Ramos (cell line): ENCODE measurements at regions not wholly inside any gene's neighbourhood (a gene's known extent, or its start where the extent isn't known, plus 50 kb on each side); places are given as distances from the start of the nearest gene placed in this dataset.

Experiments
- in situ Hi-C: fragments of 300-500 bp; cut with MboI; formaldehyde crosslinking; loops from one replicate; pipeline ENCODE4 v1.14.3; 2022; ENCODE audit warnings: low sequenced_read_pairs; ENCODE audit not compliant: unreplicated experiment

- in situ Hi-C loops = loop anchor here (10.0 to 25.0 kb wide), 4 partner anchors 209 to 966 kb away; partner anchors contain the start of gene TRIB2
Observed at GRCh38 chr2:12045864-12046291, 299.4 kb downstream of the LPIN1 start.

- in situ Hi-C loops = loop anchor here (10.0 to 25.0 kb wide), 4 partner anchors 209 to 966 kb away; partner anchors contain the start of gene TRIB2
Observed at GRCh38 chr2:12046641-12047040, 300.2 kb downstream of the LPIN1 start.

DNA sequence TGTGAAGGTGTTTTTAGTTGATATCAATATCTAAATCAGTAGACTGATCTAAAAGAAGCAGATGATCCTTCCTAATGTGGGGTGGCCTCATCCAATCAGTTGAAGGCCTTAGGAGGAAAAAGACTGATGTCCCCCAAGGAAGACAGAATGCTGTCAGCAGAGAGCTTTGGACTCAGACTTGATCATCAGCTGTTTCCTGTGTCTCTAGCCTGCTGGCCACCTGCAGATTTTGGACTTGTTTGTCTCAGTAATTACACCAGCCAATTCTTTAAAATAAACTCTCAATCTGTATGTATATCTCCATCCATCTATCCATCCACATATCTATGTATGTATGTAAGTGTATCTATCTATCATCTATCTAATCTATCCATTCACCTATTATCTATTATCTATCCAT lies 301.3 kb downstream of the LPIN1 start:
- in situ Hi-C loops = loop anchor here (10.0 to 25.0 kb wide), 4 partner anchors 210 to 965 kb away; partner anchors contain the start of gene TRIB2

DNA sequence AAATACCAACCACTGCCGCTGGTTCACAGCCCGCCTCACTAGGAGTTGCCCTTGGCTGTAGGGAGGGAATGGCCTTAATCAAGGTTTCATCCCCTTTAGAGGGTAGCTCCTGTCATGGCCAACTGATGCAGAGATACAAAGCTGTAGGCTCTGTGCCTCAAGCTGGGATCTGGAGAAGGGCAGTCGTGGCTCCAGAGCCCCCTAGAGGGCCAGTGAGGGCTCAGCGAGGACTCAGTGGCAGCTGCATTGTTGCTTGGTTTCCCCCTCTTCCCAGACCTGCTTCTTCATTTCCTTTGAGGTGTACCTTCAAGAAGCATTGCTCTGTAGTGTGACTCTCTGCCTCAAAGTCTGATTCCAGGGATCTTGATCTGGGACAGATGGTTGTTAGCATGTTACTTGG lies 302.1 kb downstream of the LPIN1 start:
- in situ Hi-C loops = loop anchor here (10.0 to 25.0 kb wide), 4 partner anchors 211 to 964 kb away; partner anchors contain the start of gene TRIB2

- in situ Hi-C loops = no loop called here
Observed at GRCh38 chr2:12050396-12050795, 304.0 kb downstream of the LPIN1 start.

- in situ Hi-C loops = no loop called here
Observed at GRCh38 chr2:12051831-12052230, 305.4 kb downstream of the LPIN1 start.

- in situ Hi-C loops = no loop called here
Observed at GRCh38 chr2:12052796-12053195, 306.4 kb downstream of the LPIN1 start.

DNA sequence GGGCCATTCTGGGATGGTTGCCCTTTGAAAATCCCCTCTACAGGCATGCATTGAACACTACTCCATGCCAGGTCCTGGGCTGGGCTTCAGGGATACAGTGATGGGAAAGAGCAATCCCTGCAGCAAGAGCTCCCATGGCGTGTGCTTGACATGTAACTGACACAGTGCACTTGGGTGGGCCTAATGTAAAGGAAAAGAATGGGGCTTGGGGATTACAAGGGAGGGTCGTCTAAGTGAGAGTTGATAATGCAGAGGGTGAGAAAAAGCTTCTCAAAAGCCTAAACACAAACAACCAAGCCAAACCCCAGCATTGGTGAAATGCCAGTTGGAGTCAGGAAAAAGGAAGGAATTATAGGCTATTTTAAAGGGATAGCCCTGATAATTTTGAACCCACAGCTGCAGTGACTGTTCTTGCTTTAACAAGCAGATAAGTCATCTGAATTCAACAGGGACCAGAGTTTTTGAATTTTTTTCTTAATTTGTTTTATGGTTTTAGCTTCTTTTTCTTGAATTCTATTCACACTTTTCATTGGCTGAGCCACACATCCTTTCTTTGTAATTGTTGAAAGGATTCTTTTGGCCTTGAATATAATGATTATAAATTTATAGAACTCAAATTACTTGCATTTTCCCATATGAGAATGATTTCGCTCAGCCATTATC lies 308.7 kb downstream of the LPIN1 start:
- in situ Hi-C loops = no loop called here

- in situ Hi-C loops = no loop called here
Observed at GRCh38 chr2:12057436-12058166, 311.2 kb downstream of the LPIN1 start.

- in situ Hi-C loops = no loop called here
Observed at GRCh38 chr2:12059616-12060441, 313.4 kb downstream of the LPIN1 start.

DNA sequence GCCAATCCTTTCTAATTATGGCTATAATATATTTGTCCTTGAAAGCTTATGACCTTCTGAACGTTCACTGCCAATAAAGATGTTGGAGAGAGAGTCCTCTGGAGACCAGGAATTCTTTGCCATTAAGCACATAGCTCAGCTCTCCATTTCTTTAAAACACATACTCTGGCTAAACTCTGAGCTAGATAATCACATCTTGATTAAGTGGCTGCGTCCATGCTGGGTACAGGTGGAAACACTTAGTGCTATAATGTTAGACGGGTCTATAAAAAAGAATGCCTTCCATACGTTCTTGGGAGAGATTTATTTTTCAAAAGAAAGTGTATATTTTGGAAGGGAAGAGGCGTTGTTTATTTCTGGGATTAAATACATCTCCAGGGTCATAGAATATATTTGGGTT lies 314.5 kb downstream of the LPIN1 start:
- in situ Hi-C loops = no loop called here

DNA sequence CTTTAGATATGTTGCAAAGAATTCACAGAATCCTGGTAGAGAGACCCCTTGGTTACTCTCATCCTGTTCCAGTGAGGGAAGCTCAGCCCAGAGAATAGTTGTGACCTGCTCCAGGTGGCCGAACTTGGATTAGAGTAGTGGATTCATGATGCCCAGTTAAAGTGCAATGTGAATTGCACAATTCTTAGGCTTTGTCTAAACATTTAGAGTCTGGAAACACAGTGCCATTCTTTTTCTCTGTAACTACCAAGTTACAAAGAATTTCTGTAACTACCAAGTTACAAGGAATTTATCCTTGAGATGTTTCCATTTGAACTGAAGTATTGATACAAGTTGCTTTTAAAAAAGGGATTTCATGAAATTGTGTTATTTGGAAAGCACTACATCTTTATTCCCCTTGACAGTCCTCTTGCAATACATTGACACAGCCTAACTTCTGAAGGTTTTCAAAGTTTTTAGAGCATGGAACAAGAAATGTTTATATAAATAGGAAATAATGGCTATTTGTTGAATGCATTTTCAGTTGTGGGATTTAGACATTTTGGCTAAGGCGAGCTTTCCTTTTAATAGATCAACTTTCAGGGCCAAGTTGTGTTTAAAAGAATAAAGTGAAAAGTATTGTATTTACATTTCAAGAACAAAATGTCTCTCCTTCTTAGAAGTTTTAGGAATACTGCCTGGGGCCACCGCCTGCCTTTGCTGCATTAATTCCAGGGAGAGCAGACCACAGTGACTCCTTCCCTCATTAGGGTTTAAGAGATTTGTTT lies 315.0 kb downstream of the LPIN1 start:
- in situ Hi-C loops = no loop called here

GRCh38 chr2:12062053-12062395 lies 315.6 kb downstream of the LPIN1 start:
- in situ Hi-C loops = no loop called here

GRCh38 chr2:12063210-12063609 lies 316.8 kb downstream of the LPIN1 start:
- in situ Hi-C loops = no loop called here

DNA sequence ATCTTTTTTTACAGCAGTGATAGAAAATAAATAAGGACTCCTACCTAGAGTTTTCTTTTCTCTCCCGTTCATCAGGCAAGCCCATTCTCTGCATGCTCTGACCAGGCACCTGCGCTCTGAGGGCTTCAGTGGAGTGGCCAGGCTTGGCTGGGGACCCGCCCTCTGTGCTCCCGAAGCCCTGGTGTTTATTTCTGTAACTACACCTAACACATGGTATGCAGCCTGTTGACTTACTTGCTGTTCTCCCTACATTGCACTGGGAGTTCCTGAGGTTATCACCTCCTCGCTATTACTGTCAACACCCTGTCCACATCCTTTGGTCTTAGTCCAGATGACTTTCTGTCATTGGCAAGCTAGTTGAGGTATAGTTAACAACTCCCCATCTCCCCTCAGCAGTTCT lies 317.7 kb downstream of the LPIN1 start:
- in situ Hi-C loops = no loop called here

- in situ Hi-C loops = no loop called here
Observed at GRCh38 chr2:12066116-12066515, 319.7 kb downstream of the LPIN1 start.

DNA sequence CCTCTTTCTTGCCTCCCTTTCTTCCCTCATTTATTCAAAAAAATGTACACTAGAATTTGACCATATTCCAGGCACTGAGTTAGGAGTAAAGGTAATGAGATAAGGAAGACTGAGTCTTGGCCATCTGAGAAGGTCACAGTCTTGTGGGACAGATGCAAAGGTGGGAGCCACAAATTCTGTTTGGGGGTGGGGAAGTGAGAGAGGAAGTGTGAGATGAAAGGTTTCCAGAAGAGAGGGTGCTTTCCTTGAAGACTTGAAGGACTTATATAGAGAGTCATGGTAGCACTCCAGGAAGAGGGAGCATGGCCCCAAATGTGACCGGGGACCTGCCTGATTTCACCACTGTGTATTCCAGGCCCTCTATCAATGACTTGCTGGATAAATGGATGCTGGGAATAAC lies 320.6 kb downstream of the LPIN1 start:
- in situ Hi-C loops = no loop called here

DNA sequence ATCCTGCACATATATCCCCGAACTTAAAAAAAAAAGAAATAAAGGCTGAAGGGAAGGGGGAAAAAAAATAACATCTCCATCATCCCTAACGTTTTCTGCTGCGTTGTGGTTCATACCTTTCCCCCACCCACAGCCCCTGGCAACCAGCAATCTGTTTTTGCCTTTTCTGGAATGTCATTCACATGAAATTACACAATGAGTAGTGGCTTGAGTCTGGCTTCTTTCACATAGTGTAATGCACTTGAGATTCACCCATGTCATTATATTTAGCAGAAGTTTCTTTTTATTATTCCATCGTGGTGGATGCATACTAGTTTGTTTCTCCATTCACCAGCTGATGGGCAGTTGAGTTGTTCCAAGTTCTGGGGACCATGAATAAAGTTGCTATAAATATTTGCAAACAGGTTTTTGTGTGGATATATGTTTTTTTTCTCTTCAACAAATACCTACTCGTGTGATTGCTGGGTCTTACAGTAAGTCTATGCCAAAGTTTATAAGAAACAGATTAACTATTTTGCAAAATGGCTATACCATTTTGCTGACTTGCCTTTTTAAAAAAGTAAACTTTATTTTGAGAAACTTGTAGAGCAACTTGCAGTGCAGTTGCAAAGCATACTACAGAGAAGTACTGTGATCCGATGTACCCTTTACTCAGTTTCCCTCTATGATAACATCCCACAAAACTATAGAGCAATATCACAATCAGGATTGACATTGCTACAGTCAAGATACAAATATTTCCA lies 322.5 kb downstream of the LPIN1 start:
- in situ Hi-C loops = no loop called here

DNA sequence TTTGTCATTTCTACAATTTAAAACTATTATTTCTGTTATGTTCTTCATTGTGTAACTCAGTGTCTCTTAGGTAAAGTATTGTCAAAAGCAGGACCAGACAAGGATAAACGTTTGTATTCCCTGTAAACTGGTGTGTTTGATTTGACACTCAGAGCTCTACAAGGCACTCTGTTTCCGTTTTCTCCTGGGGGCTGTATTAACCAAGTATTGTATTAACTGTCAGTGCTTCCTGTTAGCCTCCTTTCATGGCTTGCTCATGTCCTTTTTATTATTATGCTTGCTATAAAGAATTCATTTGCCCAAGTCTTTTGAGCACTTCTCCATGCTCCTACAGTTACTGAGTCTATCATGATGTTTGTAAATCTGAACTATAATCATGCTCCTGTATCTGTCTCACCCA lies 323.7 kb downstream of the LPIN1 start:
- in situ Hi-C loops = no loop called here
